GM18951 (cell line): ENCODE measurements at regions not wholly inside any gene's neighbourhood (a gene's known extent, or its start where the extent isn't known, plus 50 kb on each side); places are given as distances from the start of the nearest gene placed in this dataset.

Experiments
- POLR2A ChIP-seq: IDR thresholded peaks from 4 replicates; pipeline ENCODE4 v1.6.1; 2011; ENCODE audit warnings: mild to moderate bottlenecking; ENCODE audit not compliant: insufficient read length, insufficient read depth; ENCODE audit errors: extremely low read depth
- in situ Hi-C: fragments of 300-500 bp; cut with MboI; formaldehyde crosslinking; loops from one replicate; pipeline ENCODE4 v1.12.0; 2022; ENCODE audit warnings: low sequenced_read_pairs, mixed read lengths, inconsistent platforms; ENCODE audit not compliant: unreplicated experiment

- TF ChIP-seq POLR2A: no peak
- in situ Hi-C loops: no loop called here
These were observed 288.3 kb upstream of the RBFOX1 start for GRCh38 chr16:7044331-7044730.

GRCh38 chr16:7038475-7038874, 294.2 kb upstream of the RBFOX1 start:
- TF ChIP-seq POLR2A: no peak
- in situ Hi-C loops: no loop called here

DNA sequence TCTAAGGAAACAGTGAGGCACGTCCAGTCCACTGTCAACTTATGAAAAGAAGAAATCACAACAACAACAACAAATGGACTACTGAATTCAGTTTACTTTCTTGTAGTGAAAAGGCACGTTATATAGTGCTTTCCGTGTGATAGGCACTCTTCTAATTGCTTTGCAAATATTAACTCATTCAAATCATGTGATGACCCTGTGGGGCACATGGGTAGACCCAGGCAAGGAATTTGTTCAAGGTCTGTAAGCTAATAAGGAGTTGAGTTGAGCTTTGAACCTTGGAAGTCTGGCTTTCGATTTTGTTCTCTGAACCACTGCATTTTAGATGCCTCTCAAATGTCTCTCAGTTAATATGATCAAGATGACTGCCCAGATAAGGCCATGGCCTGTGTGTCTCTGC, 295.1 kb upstream of the RBFOX1 start:
- TF ChIP-seq POLR2A: no peak
- in situ Hi-C loops: no loop called here

DNA sequence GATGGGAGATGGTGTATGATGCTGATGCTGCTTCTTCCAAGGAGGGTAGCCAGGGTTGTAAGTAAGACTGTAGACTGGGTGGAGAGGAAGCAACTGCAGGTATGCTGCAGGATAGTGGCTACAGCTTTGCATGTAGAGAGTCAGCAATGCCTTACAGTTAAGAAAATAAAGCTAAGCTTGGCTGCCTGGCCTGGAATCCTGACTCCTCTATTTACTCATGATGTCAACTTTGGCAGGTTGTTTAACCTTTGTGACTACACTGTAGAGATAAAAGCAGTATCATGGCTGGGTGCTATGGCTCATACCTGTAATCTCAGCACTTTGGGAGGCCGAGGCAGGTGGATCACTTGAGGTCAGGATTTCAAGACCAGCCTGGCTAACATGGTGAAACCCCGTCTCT, 301.6 kb upstream of the RBFOX1 start:
- in situ Hi-C loops: no loop called here
- no peak for TF ChIP-seq POLR2A

DNA sequence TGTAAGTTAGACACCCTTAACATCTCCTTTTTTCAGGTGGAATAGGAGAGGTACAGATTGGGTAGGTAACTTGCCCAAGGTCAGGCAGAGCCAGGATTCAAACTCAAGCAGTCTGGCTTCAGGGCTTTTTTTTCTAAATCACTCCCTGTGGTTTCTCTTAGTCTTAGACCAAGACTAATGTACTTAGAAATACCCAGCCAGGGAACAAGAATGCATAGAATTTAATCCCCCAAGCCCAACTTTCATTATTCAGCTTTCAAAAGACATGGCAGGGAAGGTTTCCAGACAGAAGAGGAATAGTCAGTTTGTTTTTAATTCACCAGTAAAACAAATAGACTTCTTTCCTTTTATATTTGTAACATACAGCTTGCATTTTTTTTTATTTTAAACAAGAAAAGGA, 305.2 kb upstream of the RBFOX1 start:
- in situ Hi-C loops: no loop called here
- TF ChIP-seq POLR2A: no peak

DNA sequence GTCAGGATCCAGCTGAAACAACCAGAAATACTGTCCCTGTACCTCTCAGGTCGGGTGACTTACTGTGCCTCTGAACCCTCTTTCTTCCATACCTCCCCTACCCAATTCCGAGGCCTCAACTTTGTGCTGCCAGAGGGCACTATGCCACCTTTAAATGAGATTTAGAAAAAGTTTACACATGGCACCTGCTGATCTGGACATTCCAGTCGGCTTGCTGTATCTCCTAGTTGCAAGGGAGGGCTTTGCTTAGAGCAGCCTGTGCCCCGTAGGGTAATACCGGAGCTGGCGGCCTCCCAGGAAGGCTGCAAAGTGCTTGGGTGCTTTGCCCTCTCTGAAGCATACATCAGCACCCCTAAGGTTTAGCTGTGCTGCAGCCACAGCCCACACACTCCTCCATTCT, 306.0 kb upstream of the RBFOX1 start:
- in situ Hi-C loops: no loop called here
- no peak for TF ChIP-seq POLR2A

DNA sequence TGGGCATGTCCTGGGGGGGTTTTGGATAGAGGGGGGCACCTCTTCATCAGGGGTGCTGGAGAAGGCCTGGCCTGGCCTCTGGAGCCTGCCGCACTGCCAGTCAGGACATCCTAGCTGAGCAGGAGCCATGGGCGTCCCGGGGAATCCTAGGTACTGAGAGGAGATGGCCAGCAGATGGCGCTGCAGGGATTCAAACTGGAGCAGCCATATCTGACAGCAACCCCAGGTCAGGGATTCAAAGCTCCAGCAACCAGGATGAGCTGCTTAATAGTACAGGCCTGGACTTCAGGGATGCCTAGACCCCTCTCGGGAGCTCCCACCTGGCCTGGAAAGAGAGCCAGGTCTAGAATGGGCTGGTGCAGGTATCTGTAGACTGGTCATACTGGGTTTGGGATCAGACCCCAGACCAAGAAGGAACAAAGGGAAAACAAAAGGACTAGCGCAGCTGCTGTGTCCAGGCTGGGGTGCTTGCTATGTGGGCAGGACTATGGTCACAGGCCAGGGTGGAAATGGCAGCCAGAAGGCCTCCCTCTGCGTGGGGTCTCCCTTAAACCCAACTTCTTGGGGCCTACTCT, 306.9 kb upstream of the RBFOX1 start:
- TF ChIP-seq POLR2A: no peak
- in situ Hi-C loops: no loop called here

DNA sequence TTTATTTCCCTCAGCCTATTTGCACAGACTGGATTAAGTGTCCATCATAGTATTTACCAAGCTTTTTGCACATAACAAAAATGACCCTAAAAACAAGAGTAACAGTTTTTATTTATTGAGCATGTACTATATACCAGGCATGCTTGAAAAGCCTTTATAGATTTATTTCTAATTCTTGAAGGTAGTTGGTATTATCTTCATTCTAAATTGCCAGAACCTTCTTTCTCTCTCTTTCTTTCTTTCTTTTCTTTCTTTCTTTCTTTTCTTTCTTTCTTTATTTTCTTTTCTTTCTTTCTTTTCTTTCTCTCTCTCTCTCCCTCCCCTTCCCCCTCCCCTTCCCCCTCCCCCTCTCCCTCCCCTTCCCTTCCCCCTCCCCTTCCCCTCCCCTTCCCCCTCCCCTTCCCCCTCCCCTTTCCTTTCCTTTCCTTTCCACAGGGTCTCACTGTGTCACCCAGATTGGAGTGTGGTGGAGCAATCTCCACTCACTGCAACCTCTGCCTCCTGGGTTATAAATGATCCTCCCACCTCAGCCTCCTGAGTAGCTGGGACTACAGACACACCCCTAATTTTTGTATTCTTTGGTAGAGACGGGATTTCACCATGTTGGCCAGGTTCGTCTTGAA, 310.9 kb upstream of the RBFOX1 start:
- no peak for TF ChIP-seq POLR2A
- in situ Hi-C loops: no loop called here

DNA sequence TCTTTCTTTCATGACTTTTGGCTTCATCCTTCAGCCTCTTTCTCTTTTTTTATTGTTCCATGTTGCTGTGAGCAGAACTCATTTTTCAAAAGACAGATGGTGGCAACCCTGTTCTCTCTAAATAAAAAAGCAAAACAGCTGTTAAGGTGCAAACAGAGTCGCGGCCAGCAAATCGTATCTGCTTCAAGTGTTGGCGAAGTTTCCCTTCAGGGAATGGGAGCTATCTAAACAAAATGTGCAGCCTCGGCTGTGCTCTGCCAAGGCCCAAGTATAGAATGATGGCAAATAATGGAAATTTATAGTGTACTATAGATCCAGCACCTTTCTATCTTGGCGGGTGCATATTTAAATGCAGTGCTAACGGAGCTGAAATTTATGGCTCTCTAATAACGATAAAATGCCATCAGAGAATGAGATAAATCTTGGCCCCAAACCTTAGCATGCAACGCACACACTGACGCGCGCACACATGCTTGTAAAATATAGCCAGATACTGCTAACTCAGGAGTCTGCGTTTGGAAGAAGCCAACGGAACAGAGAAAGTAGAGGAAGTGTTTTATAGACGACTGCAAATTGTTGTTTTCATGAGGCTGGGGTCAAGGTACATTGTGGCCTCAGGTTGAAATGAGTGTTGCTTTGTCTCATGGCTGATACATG, 315.5 kb upstream of the RBFOX1 start:
- TF ChIP-seq POLR2A: no peak
- in situ Hi-C loops: no loop called here

DNA sequence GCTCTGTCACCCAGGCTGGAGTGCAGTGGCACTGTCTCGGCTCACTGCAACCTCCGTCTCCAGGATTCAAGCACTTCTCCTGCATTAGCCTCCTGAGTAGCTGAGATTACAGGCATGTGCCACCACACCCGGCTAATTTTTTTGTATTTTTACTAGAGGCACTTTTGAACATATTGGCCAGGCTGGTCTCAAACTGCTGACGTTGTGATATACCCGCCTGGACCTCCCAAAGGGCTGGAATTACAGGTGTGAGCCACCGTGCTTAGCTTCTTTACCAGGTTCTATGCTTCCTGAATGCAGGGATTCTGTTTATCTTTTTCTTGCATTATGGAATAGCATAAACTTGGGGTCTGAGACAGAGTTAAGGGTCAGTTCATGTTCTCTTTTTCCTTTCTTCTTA, 317.9 kb upstream of the RBFOX1 start:
- in situ Hi-C loops: no loop called here
- no peak for TF ChIP-seq POLR2A

DNA sequence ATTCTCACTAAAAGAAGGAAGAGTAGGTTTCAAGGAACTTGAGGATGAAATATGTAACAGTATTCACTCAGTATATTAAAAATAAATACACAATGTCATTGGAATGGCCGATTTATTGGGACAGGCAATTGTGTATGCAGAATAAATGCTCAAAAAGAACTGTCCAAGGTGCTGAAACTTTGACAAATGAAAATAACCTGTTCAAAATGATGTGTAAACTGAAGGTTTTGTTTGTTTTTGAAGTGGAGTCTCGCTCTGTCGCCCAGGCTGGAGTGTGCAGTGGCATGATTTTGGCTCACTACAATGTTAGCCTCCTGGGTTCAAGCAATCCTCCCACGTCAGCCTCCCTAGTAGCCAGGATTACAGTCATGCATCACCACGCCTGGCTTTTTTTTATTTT, 318.7 kb upstream of the RBFOX1 start:
- in situ Hi-C loops: no loop called here
- TF ChIP-seq POLR2A: no peak

GRCh38 chr16:7004266-7004665, 328.4 kb upstream of the RBFOX1 start:
- in situ Hi-C loops: no loop called here

DNA sequence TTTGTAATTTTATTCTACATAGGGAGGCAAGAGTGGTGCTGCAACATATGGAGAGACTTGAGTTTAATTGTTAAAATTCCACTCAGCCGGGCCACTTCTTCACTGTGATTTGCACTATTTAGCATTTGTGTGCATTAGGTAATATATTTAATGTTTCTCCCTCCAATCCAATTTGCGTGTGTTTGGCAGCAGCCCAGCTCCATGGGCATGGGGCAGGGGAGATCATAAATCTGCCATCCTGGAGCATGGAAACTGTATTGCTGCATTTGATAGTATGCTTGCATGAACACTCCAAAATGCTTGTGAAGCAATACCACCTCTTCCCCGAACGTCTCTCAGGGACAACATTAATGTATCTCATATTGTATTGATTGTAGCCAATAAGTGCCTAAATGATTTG, 339.1 kb upstream of the RBFOX1 start:
- TF ChIP-seq POLR2A: no peak
- in situ Hi-C loops: no loop called here

More at GRCh38 chr16:7004266-7004665, 328.4 kb upstream of the RBFOX1 start:
- TF ChIP-seq POLR2A: no peak

GRCh38 chr16:6988846-6989245, 343.8 kb upstream of the RBFOX1 start:
- in situ Hi-C loops: no loop called here
- TF ChIP-seq POLR2A: no peak
